ENCODE measurements at regions not wholly inside any gene's neighbourhood (a gene's known extent, or its start where the extent isn't known, plus 50 kb on each side); places are given as distances from the start of the nearest gene placed in this dataset.

- DNase-seq: no peak
Measured at GRCh38 chr12:127642208-127642607, 624.8 kb upstream of the TMEM132C start.

- no peak for DNase-seq
Measured at GRCh38 chr12:127648321-127648720, 618.6 kb upstream of the TMEM132C start.

- DNase-seq: no peak
Measured at GRCh38 chr12:127649961-127650360, 617.0 kb upstream of the TMEM132C start.

GRCh38 chr12:127650626-127651025 is 616.3 kb upstream of the TMEM132C start:
- DNase-seq: no peak

- DNase-seq: no peak
Measured at GRCh38 chr12:127652281-127652680, 614.7 kb upstream of the TMEM132C start.

GRCh38 chr12:127654383-127654985 is 612.5 kb upstream of the TMEM132C start:
- DNase-seq: no peak

GRCh38 chr12:127655691-127656090 is 611.3 kb upstream of the TMEM132C start:
- no peak for DNase-seq

GRCh38 chr12:127656266-127656665 is 610.7 kb upstream of the TMEM132C start:
- no peak for DNase-seq

- no peak for DNase-seq
Measured at GRCh38 chr12:127657036-127657435, 609.9 kb upstream of the TMEM132C start.

- peak; percentile 22 for DNase-seq
Measured at GRCh38 chr12:127660961-127661360, 606.0 kb upstream of the TMEM132C start.

GRCh38 chr12:127663716-127664115 is 603.3 kb upstream of the TMEM132C start:
- no peak for DNase-seq

GRCh38 chr12:127664901-127665300 is 602.1 kb upstream of the TMEM132C start:
- no peak for DNase-seq

GRCh38 chr12:127667131-127667685 is 599.8 kb upstream of the TMEM132C start:
- no peak for DNase-seq

- no peak for DNase-seq
Measured at GRCh38 chr12:127670294-127670693, 596.7 kb upstream of the TMEM132C start.

GRCh38 chr12:127670796-127671195 is 596.2 kb upstream of the TMEM132C start:
- DNase-seq: no peak

- no peak for DNase-seq
Measured at GRCh38 chr12:127675936-127676335, 591.0 kb upstream of the TMEM132C start.

GRCh38 chr12:127677537-127678131 is 589.3 kb upstream of the TMEM132C start:
- DNase-seq: peak; percentile 42

- DNase-seq: no peak
Measured at GRCh38 chr12:127678945-127679344, 588.0 kb upstream of the TMEM132C start.

GRCh38 chr12:127680516-127680915 is 586.5 kb upstream of the TMEM132C start:
- no peak for DNase-seq

- no peak for DNase-seq
Measured at GRCh38 chr12:127681151-127681754, 585.7 kb upstream of the TMEM132C start.

GRCh38 chr12:127685491-127685890 is 581.5 kb upstream of the TMEM132C start:
- DNase-seq: no peak

GRCh38 chr12:127685931-127686330 is 581.0 kb upstream of the TMEM132C start:
- DNase-seq: no peak

GRCh38 chr12:127687181-127687580 is 579.8 kb upstream of the TMEM132C start:
- DNase-seq: no peak

- DNase-seq: no peak
Measured at GRCh38 chr12:127688906-127689428, 578.0 kb upstream of the TMEM132C start.
